ENCODE measurements at regions not wholly inside any gene's neighbourhood (a gene's known extent, or its start where the extent isn't known, plus 50 kb on each side); places are given as distances from the start of the nearest gene placed in this dataset.

GRCh38 chr15:31577108-31577507, 250.5 kb downstream of the KLF13 start:
- no peak for TF ChIP-seq POLR2AphosphoS5 (IDR thresholded peaks at IDR 0.05; ENCODE audit: borderline replicate concordance, low read depth, low read length)
- no peak for TF ChIP-seq EZH2 (IDR thresholded peaks at IDR 0.05)
- TF ChIP-seq FOXP2 (optimal IDR thresholded peaks at IDR 0.05; ENCODE audit: control extremely low read depth, extremely low read length, insufficient read depth): no peak
